Caco-2 (cell line): ENCODE measurements at regions not wholly inside any gene's neighbourhood (a gene's known extent, or its start where the extent isn't known, plus 50 kb on each side); places are given as distances from the start of the nearest gene placed in this dataset.

Source experiments
- BruUV-seq: library from RNA; stranded (reverse); fragments of 400-500 nt; replicated peaks from 2 replicates; lab custom pipeline; 2021; lab: Mats Ljungman, UMichigan
- CTCF ChIA-PET: fragments of 300-600 bp; sonication (Branson Sonifier 250); formaldehyde crosslinking; loops from one replicate; lab custom pipeline; 2022; ENCODE audit warnings: antibody characterized with exemption; lab: Charles Lee
- POLR2A ChIA-PET: fragments of 300-600 bp; sonication (Branson Sonifier 250); formaldehyde crosslinking; loops from one replicate; lab custom pipeline; 2022; ENCODE audit warnings: antibody characterized with exemption; lab: Charles Lee
- DNase-seq, 2 experiments: peaks; one replicate each; pipeline versions ENCODE4 v3.0.0 to v3.0.0-alpha.2; 2020 to 2022
- H3K27me3 ChIP-seq: replicated peaks from 2 replicates; pipeline ENCODE4 v1.6.0; 2011; ENCODE audit warnings: low read length; ENCODE audit not compliant: control insufficient read depth, insufficient read depth
- H3K36me3 ChIP-seq: 2 replicates; pipeline ENCODE4 v1.5.1; 2011; ENCODE audit warnings: low read length; ENCODE audit not compliant: control insufficient read depth, insufficient read depth
- H3K4me1 ChIP-seq: fragments of 250-450 bp; sonication (Bioruptor Pico); 2 replicates; pipeline ENCODE4 v1.5.1; 2020; ENCODE audit warnings: mild to moderate bottlenecking
- H3K4me3 ChIP-seq: 2 replicates; pipeline ENCODE4 v1.5.1; 2011; ENCODE audit warnings: low read depth, mild to moderate bottlenecking, control low read depth, low read length
- H3K9me3 ChIP-seq: fragments of 250-450 bp; sonication (Bioruptor Pico); 2 replicates; pipeline ENCODE4 v1.5.1; 2020; ENCODE audit warnings: mild to moderate bottlenecking, moderate library complexity
- H3K27ac Mint-ChIP-seq: one replicate; pipeline ENCODE4 v1.8.0; 2022; ENCODE audit warnings: mixed read lengths; ENCODE audit not compliant: unreplicated experiment
- H3K27me3 Mint-ChIP-seq: one replicate; pipeline ENCODE4 v1.8.0; 2022; ENCODE audit warnings: mixed read lengths; ENCODE audit not compliant: insufficient read depth, unreplicated experiment
- H3K36me3 Mint-ChIP-seq: one replicate; pipeline ENCODE4 v1.8.0; 2022; ENCODE audit warnings: mild to moderate bottlenecking, mixed read lengths; ENCODE audit not compliant: insufficient read depth, unreplicated experiment
- H3K4me1 Mint-ChIP-seq: one replicate; pipeline ENCODE4 v1.8.0; 2022; ENCODE audit warnings: low read depth, mixed read lengths; ENCODE audit not compliant: unreplicated experiment
- H3K4me3 Mint-ChIP-seq: one replicate; pipeline ENCODE4 v1.8.0; 2022; ENCODE audit warnings: mild to moderate bottlenecking, moderate library complexity, mixed read lengths; ENCODE audit not compliant: unreplicated experiment
- H3K9me3 Mint-ChIP-seq: one replicate; pipeline ENCODE4 v1.8.0; 2022; ENCODE audit warnings: mixed read lengths; ENCODE audit not compliant: unreplicated experiment
- intact Hi-C: fragments of 100-400 bp; cut with micrococcal nuclease; formaldehyde crosslinking; loops from one replicate; pipeline ENCODE4 v1.10.0; 2022; ENCODE audit not compliant: unreplicated experiment
- TF ChIP-seq, protein P1 (sequence below), 2 experiments: fragments of 200-600 bp in 1 of 2; IDR thresholded peaks; 1 replicate in 1 of 2; 2 replicates in 1 of 2; pipeline versions ENCODE4 v1.5.1 to v1.8.0; 2011 to 2022; ENCODE audit warnings: antibody characterized with exemption in 1 of 2, control low read depth in 1 of 2, inconsistent platforms in 1 of 2, low read depth in 1 of 2, low read length in 1 of 2, mild to moderate bottlenecking in 1 of 2, moderate library complexity in 1 of 2; ENCODE audit not compliant: insufficient read depth in 1 of 2, severe bottlenecking in 1 of 2, unreplicated experiment in 1 of 2

DNA sequence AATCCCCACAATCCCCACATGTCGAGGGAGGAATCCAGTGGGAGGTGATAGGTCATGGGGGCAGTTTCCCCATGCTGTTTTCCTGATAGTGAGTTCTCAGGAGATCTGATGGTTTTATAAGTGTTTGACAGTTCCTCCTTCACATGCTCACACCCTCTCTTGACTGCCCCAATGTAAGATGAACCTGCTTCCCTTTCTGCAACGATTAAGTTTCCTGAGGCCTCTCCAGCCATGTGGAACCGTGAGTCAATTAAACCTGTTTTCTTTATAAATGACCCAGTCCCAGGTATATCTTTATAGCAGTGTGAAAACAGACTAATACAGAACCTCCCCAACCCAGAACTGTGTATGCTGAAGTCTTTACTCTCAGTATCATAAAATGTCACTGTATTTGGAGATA lies 289.5 kb upstream of the MMADHC start:
- Histone ChIP-seq H3K27me3 (no peaks in the 10 kb centered on the region), H3K9me3 (no peaks in the 10 kb centered on the region), H3K4me1 (no peaks in the 10 kb centered on the region), H3K36me3 (no peaks in the 10 kb centered on the region; the same call in 1 of the 2 replicates), H3K4me3 (no peak overlapping the region)
- TF ChIP-seq, protein P1, sequence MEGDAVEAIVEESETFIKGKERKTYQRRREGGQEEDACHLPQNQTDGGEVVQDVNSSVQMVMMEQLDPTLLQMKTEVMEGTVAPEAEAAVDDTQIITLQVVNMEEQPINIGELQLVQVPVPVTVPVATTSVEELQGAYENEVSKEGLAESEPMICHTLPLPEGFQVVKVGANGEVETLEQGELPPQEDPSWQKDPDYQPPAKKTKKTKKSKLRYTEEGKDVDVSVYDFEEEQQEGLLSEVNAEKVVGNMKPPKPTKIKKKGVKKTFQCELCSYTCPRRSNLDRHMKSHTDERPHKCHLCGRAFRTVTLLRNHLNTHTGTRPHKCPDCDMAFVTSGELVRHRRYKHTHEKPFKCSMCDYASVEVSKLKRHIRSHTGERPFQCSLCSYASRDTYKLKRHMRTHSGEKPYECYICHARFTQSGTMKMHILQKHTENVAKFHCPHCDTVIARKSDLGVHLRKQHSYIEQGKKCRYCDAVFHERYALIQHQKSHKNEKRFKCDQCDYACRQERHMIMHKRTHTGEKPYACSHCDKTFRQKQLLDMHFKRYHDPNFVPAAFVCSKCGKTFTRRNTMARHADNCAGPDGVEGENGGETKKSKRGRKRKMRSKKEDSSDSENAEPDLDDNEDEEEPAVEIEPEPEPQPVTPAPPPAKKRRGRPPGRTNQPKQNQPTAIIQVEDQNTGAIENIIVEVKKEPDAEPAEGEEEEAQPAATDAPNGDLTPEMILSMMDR (IDR thresholded peaks at IDR 0.05; ENCODE audit: insufficient read depth in 1 of 2, low read depth in 1 of 2, low read length in 1 of 2, severe bottlenecking in 1 of 2, unreplicated experiment in 1 of 2): no peak
- ChIA-PET CTCF (no interaction called here), POLR2A (no interaction called here)
- Mint-ChIP-seq H3K9me3 (no peaks in the 10 kb centered on the region), H3K4me1 (no peaks in the 10 kb centered on the region), H3K4me3 (no peak overlapping the region), H3K36me3 (no peaks in the 10 kb centered on the region), H3K27me3 (no peaks in the 10 kb centered on the region), H3K27ac (no peak overlapping the region)
- DNase-seq: no peak
- intact Hi-C loops: no loop called here
- BruUV-seq: no TSS peak

DNA sequence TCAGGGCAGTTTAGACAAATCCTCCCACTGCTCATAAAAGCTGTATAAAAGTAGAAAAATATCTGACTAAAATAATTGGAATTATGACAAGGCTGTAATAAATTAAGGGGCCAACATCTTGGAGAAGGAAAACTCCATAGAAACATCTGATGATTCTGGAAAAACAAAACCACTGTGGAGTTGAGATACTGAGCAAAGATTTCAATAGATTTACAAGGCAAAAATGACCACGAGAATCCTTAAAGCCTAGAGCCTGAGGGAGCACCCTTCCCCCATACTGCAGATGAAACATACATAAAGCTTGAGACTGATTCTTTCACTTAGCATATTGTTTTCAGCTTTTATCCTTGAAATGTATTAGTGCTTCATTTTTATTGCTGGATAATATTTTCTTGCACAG lies 286.4 kb upstream of the MMADHC start:
- no peaks in the 10 kb centered on the region for H3K27me3 ChIP-seq
- no peak for DNase-seq
- ChIA-PET POLR2A (no interaction called here), CTCF (no interaction called here)
- H3K4me3 ChIP-seq: no peak overlapping the region
- H3K4me3 Mint-ChIP-seq: no peak overlapping the region
- intact Hi-C loops: no loop called here
- no peaks in the 10 kb centered on the region for H3K9me3 Mint-ChIP-seq
- no peaks in the 10 kb centered on the region for H3K4me1 ChIP-seq
- H3K36me3 Mint-ChIP-seq: no peaks in the 10 kb centered on the region
- H3K27me3 Mint-ChIP-seq: no peaks in the 10 kb centered on the region
- no peak overlapping the region for H3K27ac Mint-ChIP-seq
- H3K36me3 ChIP-seq: no peaks in the 10 kb centered on the region; the same call in 1 of the 2 replicates
- no TSS peak for BruUV-seq
- TF ChIP-seq, protein P1 (IDR thresholded peaks at IDR 0.05; ENCODE audit: insufficient read depth in 1 of 2, low read depth in 1 of 2, low read length in 1 of 2, severe bottlenecking in 1 of 2, unreplicated experiment in 1 of 2): no peak
- no peaks in the 10 kb centered on the region for H3K4me1 Mint-ChIP-seq
- peaks cover 5% of the 10 kb centered on the region; the same call in 1 of the 2 replicates for H3K9me3 ChIP-seq

DNA sequence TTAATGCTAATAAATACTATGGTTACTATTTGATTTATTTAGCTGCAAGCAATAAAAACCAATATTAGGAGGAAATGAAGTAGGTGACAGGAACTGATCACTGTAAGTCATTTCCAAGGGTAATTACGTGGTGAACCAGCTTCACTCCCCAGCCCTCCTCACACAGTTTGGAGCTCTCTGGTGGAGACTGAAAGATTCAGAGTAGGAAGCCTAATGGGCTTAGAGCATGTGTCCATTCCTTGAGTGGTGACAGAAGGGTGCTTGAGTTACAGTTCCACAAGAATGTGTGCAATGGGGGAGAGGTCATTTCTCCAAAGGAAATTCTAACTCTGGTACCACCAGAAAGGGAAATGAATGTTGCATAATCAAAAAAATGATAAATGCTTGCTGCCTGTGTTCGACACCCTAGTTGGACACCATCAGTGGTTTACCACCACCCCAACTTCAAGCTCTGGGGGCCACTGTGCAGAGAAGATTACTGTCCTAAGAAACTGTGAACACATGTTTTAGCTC lies 285.1 kb upstream of the MMADHC start:
- BruUV-seq: no TSS peak
- H3K36me3 ChIP-seq: no peaks in the 10 kb centered on the region; the same call in 1 of the 2 replicates
- TF ChIP-seq, protein P1 (IDR thresholded peaks at IDR 0.05; ENCODE audit: insufficient read depth in 1 of 2, low read depth in 1 of 2, low read length in 1 of 2, severe bottlenecking in 1 of 2, unreplicated experiment in 1 of 2): no peak
- Mint-ChIP-seq H3K36me3 (no peaks in the 10 kb centered on the region), H3K27ac (no peak overlapping the region), H3K4me1 (no peaks in the 10 kb centered on the region), H3K4me3 (no peak overlapping the region), H3K27me3 (no peaks in the 10 kb centered on the region), H3K9me3 (no peaks in the 10 kb centered on the region)
- POLR2A ChIA-PET: no interaction called here
- DNase-seq: no peak
- H3K9me3 ChIP-seq: peaks cover 5% of the 10 kb centered on the region; the same call in 1 of the 2 replicates
- no peaks in the 10 kb centered on the region for H3K4me1 ChIP-seq
- no peaks in the 10 kb centered on the region for H3K27me3 ChIP-seq
- intact Hi-C loops: no loop called here
- CTCF ChIA-PET: no interaction called here
- H3K4me3 ChIP-seq: no peak overlapping the region
